GM12864 (cell line): ENCODE measurements at regions not wholly inside any gene's neighbourhood (a gene's known extent, or its start where the extent isn't known, plus 50 kb on each side); places are given as distances from the start of the nearest gene placed in this dataset.

Experiments
- DNase-seq: peaks from one replicate; pipeline ENCODE4 v3.0.0-alpha.2; 2011; ENCODE audit warnings: low read depth
- H3K4me3 ChIP-seq: 2 replicates; pipeline ENCODE4 v1.5.1; 2011; ENCODE audit warnings: mild to moderate bottlenecking, low read depth, low read length, control low read depth
- TF ChIP-seq, protein P1 (sequence below): IDR thresholded peaks from 2 replicates; pipeline ENCODE4 v1.5.1; 2011; ENCODE audit warnings: low read depth, mild to moderate bottlenecking, moderate library complexity, low read length, control low read depth, inconsistent platforms; ENCODE audit errors: missing control alignments

GRCh38 chr18:32520771-32521170 lies 50.1 kb upstream of the GAREM1 start:
- no peak for DNase-seq
- TF ChIP-seq, protein P1, sequence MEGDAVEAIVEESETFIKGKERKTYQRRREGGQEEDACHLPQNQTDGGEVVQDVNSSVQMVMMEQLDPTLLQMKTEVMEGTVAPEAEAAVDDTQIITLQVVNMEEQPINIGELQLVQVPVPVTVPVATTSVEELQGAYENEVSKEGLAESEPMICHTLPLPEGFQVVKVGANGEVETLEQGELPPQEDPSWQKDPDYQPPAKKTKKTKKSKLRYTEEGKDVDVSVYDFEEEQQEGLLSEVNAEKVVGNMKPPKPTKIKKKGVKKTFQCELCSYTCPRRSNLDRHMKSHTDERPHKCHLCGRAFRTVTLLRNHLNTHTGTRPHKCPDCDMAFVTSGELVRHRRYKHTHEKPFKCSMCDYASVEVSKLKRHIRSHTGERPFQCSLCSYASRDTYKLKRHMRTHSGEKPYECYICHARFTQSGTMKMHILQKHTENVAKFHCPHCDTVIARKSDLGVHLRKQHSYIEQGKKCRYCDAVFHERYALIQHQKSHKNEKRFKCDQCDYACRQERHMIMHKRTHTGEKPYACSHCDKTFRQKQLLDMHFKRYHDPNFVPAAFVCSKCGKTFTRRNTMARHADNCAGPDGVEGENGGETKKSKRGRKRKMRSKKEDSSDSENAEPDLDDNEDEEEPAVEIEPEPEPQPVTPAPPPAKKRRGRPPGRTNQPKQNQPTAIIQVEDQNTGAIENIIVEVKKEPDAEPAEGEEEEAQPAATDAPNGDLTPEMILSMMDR = no peak
- no peak overlapping the region for H3K4me3 ChIP-seq
